Pancreas (tissue), 10 donors: ENCODE measurements at regions not wholly inside any gene's neighbourhood (a gene's known extent, or its start where the extent isn't known, plus 50 kb on each side); places are given as distances from the start of the nearest gene placed in this dataset.
"Not testable (repeated sequence)": the region's sequence is repeated elsewhere in the genome, so short reads cannot be mapped to it uniquely, and the experiment has no call there.

Experiments
- ATAC-seq, 4 donors: fragments of 200-7000 bp; cut with Tn5 transposase; one replicate each; pipeline versions ENCODE4 v1.8.0 to v1.9.1; 2020; ENCODE audit warnings: mild to moderate bottlenecking in 4 of 4, moderate library complexity in 4 of 4
- DNase-seq, 6 donors: peaks; one replicate each; pipeline ENCODE4 v3.0.0-alpha.2; 2020
- FAIRE-seq: peaks from 2 replicates; lab custom pipeline; 2012; peaks lifted over from hg19 to GRCh38; lab: Jason Lieb, UNC
- H3K27ac ChIP-seq, 4 donors: fragments of 200-600 bp; sonication (generic); 1 replicate in 3 of 4; 2 replicates in 1 of 4; pipeline versions ENCODE4 v1.5.0 to v1.8.0; 2020
- H3K27me3 ChIP-seq, 4 donors: fragments of 200-600 bp; one replicate each; pipeline ENCODE4 v1.8.0; 2021
- H3K36me3 ChIP-seq, 3 donors: fragments of 200-600 bp; sonication (generic) in 1 of 3; one replicate each; pipeline versions ENCODE4 v1.5.0 to v1.8.0; 2020 to 2021
- H3K4me1 ChIP-seq, 3 donors: fragments of 200-600 bp; one replicate each; pipeline ENCODE4 v1.8.0; 2021
- H3K4me3 ChIP-seq, 4 donors: fragments of 200-600 bp; sonication (generic) in 2 of 4; one replicate each; pipeline versions ENCODE4 v1.5.0 to v1.8.0; 2020 to 2021
- H3K9me3 ChIP-seq, 4 donors: fragments of 200-600 bp; one replicate each; pipeline ENCODE4 v1.8.0; 2021
- WGBS, 2 donors: extraction: QIAGEN DNeasy Blood & Tissue Kit; methylation state at CpG; one replicate each; pipeline ENCODE4 v1.1.7; 2013; 5-methylcytosine and 5-hydroxymethylcytosine counted together
- intact Hi-C, 3 donors: fragments of 100-400 bp; cut with DNase I; formaldehyde crosslinking; loops; one replicate each; pipeline versions ENCODE4 v1.11.1 to v1.14.2; 2022
- TF ChIP-seq, protein P1 (sequence below), 4 donors: fragments of 200-600 bp; sonication (generic) in 3 of 4; IDR thresholded peaks; one replicate each; pipeline versions ENCODE4 v1.5.0 to v1.8.0; 2021; ENCODE audit warnings: antibody characterized with exemption in 4 of 4
- donor health status: healthy with polysubstance abuse.
- donor health status: DM: no; HTN: no; CAD: no; lungs with moderate emphysema.
- donor health status: DM: no; HTN: no; CAD: no.
- donor health status: control.
- donor health status: control.
- donor health status: Bipolar disorder and iron deficiency.
- donor health status: DM: yes; HTN: yes; CAD: no.
- donor health status: DM: no; HTN: no; CAD: no.
- donor health status: DM: no; HTN: no; CAD: no.
- donor health status: DM: yes; HTN: yes; CAD: no.

- intact Hi-C loops, H3K36me3 ChIP-seq, FAIRE-seq, H3K9me3 ChIP-seq, H3K4me1 ChIP-seq, H3K27me3 ChIP-seq, H3K4me3 ChIP-seq, ATAC-seq, H3K27ac ChIP-seq: not testable (repeated sequence)
- DNase-seq: peak in 2 of 6 donors; percentile 51 to 74
- TF ChIP-seq, protein P1, sequence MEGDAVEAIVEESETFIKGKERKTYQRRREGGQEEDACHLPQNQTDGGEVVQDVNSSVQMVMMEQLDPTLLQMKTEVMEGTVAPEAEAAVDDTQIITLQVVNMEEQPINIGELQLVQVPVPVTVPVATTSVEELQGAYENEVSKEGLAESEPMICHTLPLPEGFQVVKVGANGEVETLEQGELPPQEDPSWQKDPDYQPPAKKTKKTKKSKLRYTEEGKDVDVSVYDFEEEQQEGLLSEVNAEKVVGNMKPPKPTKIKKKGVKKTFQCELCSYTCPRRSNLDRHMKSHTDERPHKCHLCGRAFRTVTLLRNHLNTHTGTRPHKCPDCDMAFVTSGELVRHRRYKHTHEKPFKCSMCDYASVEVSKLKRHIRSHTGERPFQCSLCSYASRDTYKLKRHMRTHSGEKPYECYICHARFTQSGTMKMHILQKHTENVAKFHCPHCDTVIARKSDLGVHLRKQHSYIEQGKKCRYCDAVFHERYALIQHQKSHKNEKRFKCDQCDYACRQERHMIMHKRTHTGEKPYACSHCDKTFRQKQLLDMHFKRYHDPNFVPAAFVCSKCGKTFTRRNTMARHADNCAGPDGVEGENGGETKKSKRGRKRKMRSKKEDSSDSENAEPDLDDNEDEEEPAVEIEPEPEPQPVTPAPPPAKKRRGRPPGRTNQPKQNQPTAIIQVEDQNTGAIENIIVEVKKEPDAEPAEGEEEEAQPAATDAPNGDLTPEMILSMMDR (IDR thresholded peaks at IDR 0.05): peak; percentile 22 to 61 (median 48)
- WGBS, 2 donors: 22 to 29% methylated on average over 23 to 25 of the region's 26 CpGs
Measured at GRCh38 chr11:67792273-67792990, 118.0 kb upstream of the ALDH3B2 start.

GRCh38 chr11:67791598-67792170, 117.3 kb upstream of the ALDH3B2 start:
- FAIRE-seq, H3K9me3 ChIP-seq: not testable (repeated sequence)

GRCh38 chr11:67788341-67788695, 113.9 kb upstream of the ALDH3B2 start:
- FAIRE-seq, H3K27ac ChIP-seq, H3K36me3 ChIP-seq, intact Hi-C loops, H3K4me3 ChIP-seq, H3K4me1 ChIP-seq, ATAC-seq, DNase-seq, H3K27me3 ChIP-seq, H3K9me3 ChIP-seq: not testable (repeated sequence)
- 34 to 41% methylated on average over 5 of the region's 5 CpGs for WGBS, 2 donors

More at GRCh38 chr11:67791598-67792170, 117.3 kb upstream of the ALDH3B2 start:
- H3K4me3 ChIP-seq, H3K4me1 ChIP-seq, intact Hi-C loops, ATAC-seq, H3K27ac ChIP-seq, H3K36me3 ChIP-seq, DNase-seq, H3K27me3 ChIP-seq: not testable (repeated sequence)
- 52 to 55% methylated on average over 11 of the region's 11 CpGs for WGBS, 2 donors

DNA sequence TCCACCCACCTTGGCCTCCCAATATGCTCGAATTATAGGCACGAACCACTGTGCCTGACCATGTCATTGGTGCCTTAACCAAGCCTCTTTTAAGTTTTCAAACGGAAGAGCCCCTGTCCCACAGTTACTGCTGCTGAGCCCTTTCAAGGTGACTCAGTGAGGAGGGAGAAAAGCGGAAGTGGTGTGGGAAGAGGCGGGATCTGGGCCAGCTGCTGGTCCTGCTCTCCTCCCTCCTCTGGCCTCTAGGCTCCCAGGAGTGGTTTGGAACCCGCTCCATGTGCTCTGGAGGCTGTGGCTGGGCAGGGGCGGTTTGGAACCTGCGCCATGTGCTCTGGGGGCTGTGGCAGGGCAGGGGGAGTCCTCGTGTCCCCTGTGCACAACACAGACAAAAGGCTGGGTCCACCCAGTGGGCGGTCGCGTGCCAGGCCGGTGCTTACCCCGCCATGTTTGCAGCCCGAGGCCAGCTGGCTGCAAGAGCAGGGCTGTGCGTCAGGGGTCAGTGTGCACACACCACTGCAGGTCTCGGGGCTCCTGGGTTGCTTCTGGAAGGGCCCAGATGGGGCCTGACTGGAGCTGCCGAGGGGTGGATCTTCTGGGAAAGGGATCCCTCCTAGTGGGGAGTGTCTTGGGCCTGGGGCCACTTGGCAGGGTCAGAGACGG, 113.4 kb upstream of the ALDH3B2 start:
- not testable (repeated sequence) for DNase-seq, ATAC-seq
- 59 to 72% methylated on average over 12 to 19 of the region's 19 CpGs for WGBS, 2 donors

DNA sequence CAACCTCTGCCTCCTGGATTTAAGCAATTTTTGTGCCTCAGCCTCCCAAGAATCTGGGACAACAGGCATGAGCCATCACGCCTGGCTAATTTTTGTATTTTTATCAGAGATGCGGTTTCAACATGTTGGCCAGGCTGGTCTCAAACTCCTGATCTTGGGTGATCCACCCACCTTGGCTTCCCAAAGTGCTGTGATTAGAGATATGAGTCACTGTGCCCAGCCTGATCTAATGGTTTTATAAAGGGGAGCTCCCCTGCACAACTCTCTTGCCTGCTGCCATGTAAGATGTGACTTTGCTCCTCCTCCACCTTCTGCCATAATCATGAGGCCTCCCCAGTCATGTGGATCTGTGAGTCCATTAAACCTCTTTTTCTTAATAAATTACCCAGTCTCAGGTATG, 107.5 kb upstream of the ALDH3B2 start:
- DNase-seq, ATAC-seq, intact Hi-C loops, FAIRE-seq, H3K4me3 ChIP-seq, H3K9me3 ChIP-seq, H3K27me3 ChIP-seq, H3K27ac ChIP-seq, H3K4me1 ChIP-seq, H3K36me3 ChIP-seq: not testable (repeated sequence)
- 80 to 89% methylated on average over 2 of the region's 2 CpGs for WGBS, 2 donors

More for the DNA sequence above, 113.4 kb upstream of the ALDH3B2 start:
- H3K4me1 ChIP-seq, H3K36me3 ChIP-seq, H3K9me3 ChIP-seq, FAIRE-seq, H3K4me3 ChIP-seq, H3K27me3 ChIP-seq, H3K27ac ChIP-seq, intact Hi-C loops: not testable (repeated sequence)

GRCh38 chr11:67781506-67781905, 107.1 kb upstream of the ALDH3B2 start:
- H3K9me3 ChIP-seq, H3K4me1 ChIP-seq, ATAC-seq, FAIRE-seq, H3K36me3 ChIP-seq, H3K27me3 ChIP-seq, H3K4me3 ChIP-seq, intact Hi-C loops, H3K27ac ChIP-seq, DNase-seq: not testable (repeated sequence)
- 71 to 81% methylated on average over 2 of the region's 2 CpGs for WGBS, 2 donors

GRCh38 chr11:67780056-67780455, 105.6 kb upstream of the ALDH3B2 start:
- H3K4me3 ChIP-seq: no peak overlapping the region
- DNase-seq (no peak), ATAC-seq (no peak), FAIRE-seq (no peak)
- H3K9me3 ChIP-seq: no peaks in the 10 kb centered on the region
- WGBS, 2 donors: 53 to 57% methylated on average over 4 of the region's 4 CpGs
- TF ChIP-seq, protein P1 (IDR thresholded peaks at IDR 0.05): no peak
- H3K27ac ChIP-seq: no peak overlapping the region
- no peaks in the 10 kb centered on the region for H3K27me3 ChIP-seq
- H3K36me3 ChIP-seq: no peaks in the 10 kb centered on the region
- no peaks in the 10 kb centered on the region for H3K4me1 ChIP-seq
- intact Hi-C loops: no loop called here

DNA sequence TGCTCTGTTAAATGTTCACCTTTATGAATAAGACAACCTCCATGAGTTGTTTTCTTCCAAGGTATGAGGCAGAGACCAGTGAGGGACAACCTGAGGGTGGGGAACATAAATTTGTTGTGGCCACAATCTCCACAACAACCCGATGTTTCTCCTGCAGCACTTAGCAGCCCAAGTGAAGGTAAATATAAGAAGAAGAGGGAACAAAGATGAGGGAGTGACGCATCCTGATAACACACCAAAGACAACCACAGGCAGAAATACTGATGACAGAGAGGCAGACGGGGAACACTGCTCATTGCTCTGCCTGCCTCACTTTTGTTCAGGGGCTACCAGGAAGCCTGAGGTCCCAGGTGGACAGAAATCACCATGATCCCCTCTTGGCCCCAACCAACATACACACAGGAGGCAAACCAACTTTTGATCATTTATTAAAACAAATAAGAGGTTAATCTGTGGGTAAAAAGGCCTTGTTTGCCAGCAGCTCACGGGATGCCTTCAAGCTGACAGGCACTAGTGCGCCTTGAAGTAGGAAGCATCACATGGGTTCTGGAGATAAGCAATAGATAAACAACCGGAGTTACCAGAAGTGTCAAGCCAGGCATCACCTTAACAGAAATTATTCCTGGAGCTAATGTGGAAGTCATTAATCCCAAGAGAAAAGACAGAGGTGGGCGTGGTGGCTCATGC, 104.9 kb upstream of the ALDH3B2 start:
- H3K27ac ChIP-seq, H3K4me1 ChIP-seq, FAIRE-seq, H3K36me3 ChIP-seq, DNase-seq, H3K9me3 ChIP-seq, intact Hi-C loops, ATAC-seq, H3K27me3 ChIP-seq, H3K4me3 ChIP-seq: not testable (repeated sequence)
- WGBS, 2 donors: 31 to 33% methylated on average over 7 of the region's 7 CpGs
